Hematopoietic multipotent progenitor cell treated with erythropoietin and hydrocortisone succinate and interleukin-3 and kit ligand, for 6 days (in vitro differentiated cells): ENCODE measurements at regions not wholly inside any gene's neighbourhood (a gene's known extent, or its start where the extent isn't known, plus 50 kb on each side); places are given as distances from the start of the nearest gene placed in this dataset.
A peak's percentile ranks its signal among the peaks of the same experiment; 100 is the strongest.

Source experiments
- DNase-seq: peaks from one replicate; pipeline ENCODE4 v3.0.0-alpha.2; 2015

GRCh38 chr4:62865261-62865660 lies 1544.0 kb downstream of the TECRL start:
- DNase-seq: no peak

GRCh38 chr4:62849696-62850095 lies 1559.6 kb downstream of the TECRL start:
- no peak for DNase-seq

GRCh38 chr4:62835631-62836030 lies 1573.6 kb downstream of the TECRL start:
- no peak for DNase-seq

- DNase-seq: no peak
These were observed 1586.9 kb downstream of the TECRL start for GRCh38 chr4:62822306-62822705.

GRCh38 chr4:62816566-62816965 lies 1592.7 kb downstream of the TECRL start:
- DNase-seq: no peak

- DNase-seq: no peak
These were observed 1594.7 kb downstream of the TECRL start for GRCh38 chr4:62814510-62815047.

- DNase-seq: no peak
These were observed 1602.4 kb downstream of the TECRL start for GRCh38 chr4:62806816-62807215.

- DNase-seq: no peak
These were observed 1603.9 kb downstream of the ADGRL3 start for GRCh38 chr4:62804075-62804474.

- DNase-seq: no peak
These were observed 1597.1 kb downstream of the ADGRL3 start for GRCh38 chr4:62797221-62797620.

GRCh38 chr4:62791386-62791785 lies 1591.3 kb downstream of the ADGRL3 start:
- DNase-seq: no peak

- no peak for DNase-seq
These were observed 1571.9 kb downstream of the ADGRL3 start for GRCh38 chr4:62771983-62772557.

GRCh38 chr4:62740296-62740695 lies 1540.2 kb downstream of the ADGRL3 start:
- no peak for DNase-seq

GRCh38 chr4:62717154-62717553 lies 1517.0 kb downstream of the ADGRL3 start:
- no peak for DNase-seq

- DNase-seq: no peak
These were observed 1511.4 kb downstream of the ADGRL3 start for GRCh38 chr4:62711575-62711974.

GRCh38 chr4:62709618-62710252 lies 1509.6 kb downstream of the ADGRL3 start:
- peak; percentile 67 for DNase-seq

GRCh38 chr4:62706423-62706822 lies 1506.3 kb downstream of the ADGRL3 start:
- no peak for DNase-seq

GRCh38 chr4:62683799-62684566 lies 1483.9 kb downstream of the ADGRL3 start:
- DNase-seq: no peak

- no peak for DNase-seq
These were observed 1476.8 kb downstream of the ADGRL3 start for GRCh38 chr4:62676962-62677361.

- DNase-seq: no peak
These were observed 1470.4 kb downstream of the ADGRL3 start for GRCh38 chr4:62670514-62670913.

GRCh38 chr4:62661821-62662220 lies 1461.7 kb downstream of the ADGRL3 start:
- DNase-seq: no peak

- no peak for DNase-seq
These were observed 1455.9 kb downstream of the ADGRL3 start for GRCh38 chr4:62656006-62656405.

GRCh38 chr4:62644372-62644771 lies 1444.2 kb downstream of the ADGRL3 start:
- DNase-seq: peak; percentile 61

GRCh38 chr4:62640296-62640695 lies 1440.2 kb downstream of the ADGRL3 start:
- no peak for DNase-seq

- DNase-seq: no peak
These were observed 1427.5 kb downstream of the ADGRL3 start for GRCh38 chr4:62627671-62628070.
